H1 (cell line): ENCODE measurements at regions not wholly inside any gene's neighbourhood (a gene's known extent, or its start where the extent isn't known, plus 50 kb on each side); places are given as distances from the start of the nearest gene placed in this dataset.

Source experiments
- CTCF ChIP-seq, 3 experiments: IDR thresholded peaks; 1 replicate in 2 of 3; 2 replicates in 1 of 3; pipeline versions ENCODE4 v1.5.1 to v1.6.1; 2011; ENCODE audit warnings: low read length in 3 of 3, mild to moderate bottlenecking in 3 of 3, inconsistent platforms in 2 of 3, low read depth in 1 of 3, moderate library complexity in 1 of 3; ENCODE audit not compliant: insufficient read depth in 1 of 3; ENCODE audit errors: control extremely low read depth in 1 of 3
- KDM1A ChIP-seq: fragments of 200-600, 300-600 bp; sonication (generic); IDR thresholded peaks from 2 replicates; pipeline ENCODE4 v1.7.1; 2016; ENCODE audit warnings: mild to moderate bottlenecking, low read length, borderline replicate concordance
- KDM4A ChIP-seq: IDR thresholded peaks from one replicate; pipeline ENCODE4 v1.7.1; 2012; ENCODE audit warnings: low read depth, mild to moderate bottlenecking, moderate library complexity, low read length, inconsistent platforms; ENCODE audit not compliant: severe bottlenecking
- TEAD4 ChIP-seq: IDR thresholded peaks from 2 replicates; pipeline ENCODE4 v1.6.1; 2012; ENCODE audit warnings: low read depth, low read length, inconsistent platforms, mixed read lengths

GRCh38 chr16:63933841-63934240, 1188.0 kb downstream of the CDH11 start:
- no peak for TF ChIP-seq TEAD4
- TF ChIP-seq CTCF (IDR thresholded peaks at IDR 0.05; ENCODE audit: control extremely low read depth in 1 of 3, insufficient read depth in 1 of 3, low read depth in 1 of 3, low read length in 3 of 3) = no peak
- TF ChIP-seq KDM4A = no peak
- TF ChIP-seq KDM1A = no peak
